ENCODE measurements at regions not wholly inside any gene's neighbourhood (a gene's known extent, or its start where the extent isn't known, plus 50 kb on each side); places are given as distances from the start of the nearest gene placed in this dataset.

- TF ChIP-seq CTCF (IDR thresholded peaks at IDR 0.05) (no peak), USF2 (IDR thresholded peaks at IDR 0.05; ENCODE audit: borderline replicate concordance, low read depth, low read length) (no peak), MAX (IDR thresholded peaks at IDR 0.05; ENCODE audit: low read depth) (no peak), YY1 (IDR thresholded peaks at IDR 0.05; ENCODE audit: low read depth) (no peak), MXI1 (IDR thresholded peaks at IDR 0.05; ENCODE audit: low read depth, low read length) (no peak), SMC3 (IDR thresholded peaks at IDR 0.05; ENCODE audit: low read depth, low read length) (no peak), TAF1 (IDR thresholded peaks at IDR 0.05; ENCODE audit: borderline replicate concordance, low read depth, low read length) (no peak), RFX5 (IDR thresholded peaks at IDR 0.05; ENCODE audit: low read length) (no peak)
These were observed 260.3 kb downstream of the SATB2 start for GRCh38 chr2:199197448-199197847.
